Neural cell (in vitro differentiated cells): ENCODE measurements at regions not wholly inside any gene's neighbourhood (a gene's known extent, or its start where the extent isn't known, plus 50 kb on each side); places are given as distances from the start of the nearest gene placed in this dataset.

ENCODE experiments used
- H2AFZ ChIP-seq: fragments of 200-600, 300-800 bp; sonication (generic), shearing (Covaris generic); 2 replicates; pipeline ENCODE4 v1.6.0; 2014; ENCODE audit warnings: low read depth, mild to moderate bottlenecking, antibody characterized with exemption, low read length, moderate library complexity
- H3F3A ChIP-seq: fragments of 200-600 bp; shearing (Covaris generic); 2 replicates; pipeline ENCODE4 v1.6.1; 2016; ENCODE audit warnings: mild to moderate bottlenecking, moderate library complexity, mixed read lengths, antibody characterized with exemption, low read length; ENCODE audit not compliant: insufficient read depth, poor library complexity, severe bottlenecking
- H3K27ac ChIP-seq: fragments of 200-600, 300-800 bp; sonication (generic), shearing (Covaris generic); 2 replicates; pipeline ENCODE4 v1.5.1; 2014; ENCODE audit warnings: mild to moderate bottlenecking, low read length, moderate library complexity
- H3K27me3 ChIP-seq: fragments of 300-800, 200-600 bp; sonication (generic), shearing (Covaris generic); 2 replicates; pipeline ENCODE4 v1.6.0; 2014; ENCODE audit warnings: mild to moderate bottlenecking, low read depth, low read length, moderate library complexity; ENCODE audit not compliant: insufficient read depth
- H3K36me3 ChIP-seq: fragments of 300-800, 200-600 bp; sonication (generic), shearing (Covaris generic); 2 replicates; pipeline ENCODE4 v1.5.1; 2014; ENCODE audit warnings: mild to moderate bottlenecking, antibody characterized with exemption, low read length, moderate library complexity; ENCODE audit not compliant: insufficient read depth
- H3K4me2 ChIP-seq: fragments of 300-800, 200-600 bp; sonication (generic), shearing (Covaris generic); 2 replicates; pipeline ENCODE4 v1.6.0; 2014; ENCODE audit warnings: mild to moderate bottlenecking, low read length
- H3K4me3 ChIP-seq: fragments of 300-800, 200-600 bp; sonication (generic), shearing (Covaris generic); 2 replicates; pipeline ENCODE4 v1.5.1; 2014; ENCODE audit warnings: mild to moderate bottlenecking, low read length, moderate library complexity
- H3K79me2 ChIP-seq: fragments of 200-600 bp; shearing (Covaris generic); replicated peaks from 2 replicates; pipeline ENCODE4 v1.6.0; 2014; ENCODE audit warnings: mild to moderate bottlenecking, low read length, moderate library complexity; ENCODE audit not compliant: insufficient read depth
- H3K9ac ChIP-seq: fragments of 300-800, 200-600 bp; sonication (generic), shearing (Covaris generic); 2 replicates; pipeline ENCODE4 v1.6.1; 2016; ENCODE audit warnings: mild to moderate bottlenecking, low read length, mixed read lengths
- H3K9me2 ChIP-seq: fragments of 200-600 bp; shearing (Covaris generic); 2 replicates; pipeline ENCODE4 v1.6.1; 2016; ENCODE audit warnings: mild to moderate bottlenecking, low read length, mixed read lengths; ENCODE audit not compliant: insufficient read depth
- H3K9me3 ChIP-seq: fragments of 200-600, 300-800 bp; sonication (generic), shearing (Covaris generic); 2 replicates; pipeline ENCODE4 v1.6.1; 2016; ENCODE audit warnings: mild to moderate bottlenecking, mixed run types, low read length, moderate library complexity, mixed read lengths
- H4K20me1 ChIP-seq: fragments of 200-600 bp; shearing (Covaris generic); 2 replicates; pipeline ENCODE4 v1.6.1; 2016; ENCODE audit warnings: mild to moderate bottlenecking, mixed run types; ENCODE audit not compliant: insufficient read depth
- CTCF ChIP-seq: fragments of 450-650 bp; IDR thresholded peaks from 2 replicates; pipeline ENCODE4 v1.5.1; 2014; ENCODE audit warnings: antibody characterized with exemption, mild to moderate bottlenecking, moderate library complexity; ENCODE audit not compliant: poor library complexity, severe bottlenecking
- EP300 ChIP-seq: fragments of 450-650 bp; conservative IDR thresholded peaks from 2 replicates; pipeline ENCODE4 v1.6.1; 2014; ENCODE audit warnings: antibody characterized with exemption, mild to moderate bottlenecking, moderate library complexity; ENCODE audit not compliant: poor library complexity, severe bottlenecking
- EZH2 ChIP-seq: fragments of 200-600, 300-800 bp; shearing (Covaris generic), sonication (generic); IDR thresholded peaks from 2 replicates; pipeline ENCODE4 v1.6.1; 2014; ENCODE audit warnings: antibody characterized with exemption, low read length, borderline replicate concordance, mild to moderate bottlenecking; ENCODE audit not compliant: insufficient read depth, poor library complexity, severe bottlenecking
- MXI1 ChIP-seq: fragments of 450-650 bp; conservative IDR thresholded peaks from 2 replicates; pipeline ENCODE4 v1.6.1; 2014; ENCODE audit warnings: antibody characterized with exemption, mild to moderate bottlenecking; ENCODE audit not compliant: poor library complexity, severe bottlenecking
- POLR2AphosphoS5 ChIP-seq: IDR thresholded peaks from 2 replicates; pipeline ENCODE4 v1.6.1; 2012
- RAD21 ChIP-seq: fragments of 450-650 bp; conservative IDR thresholded peaks from 2 replicates; pipeline ENCODE4 v1.6.1; 2014; ENCODE audit warnings: antibody characterized with exemption, mild to moderate bottlenecking, moderate library complexity
- SMC3 ChIP-seq: fragments of 450-650 bp; conservative IDR thresholded peaks from 2 replicates; pipeline ENCODE4 v1.6.1; 2014; ENCODE audit warnings: antibody characterized with exemption, mild to moderate bottlenecking, moderate library complexity; ENCODE audit not compliant: poor library complexity
- TAF1 ChIP-seq: IDR thresholded peaks from 2 replicates; pipeline ENCODE4 v1.6.1; 2012; ENCODE audit warnings: low read depth
- TF ChIP-seq, protein P1 (sequence below): IDR thresholded peaks from 2 replicates; pipeline ENCODE4 v1.6.1; 2012; ENCODE audit warnings: borderline replicate concordance

DNA sequence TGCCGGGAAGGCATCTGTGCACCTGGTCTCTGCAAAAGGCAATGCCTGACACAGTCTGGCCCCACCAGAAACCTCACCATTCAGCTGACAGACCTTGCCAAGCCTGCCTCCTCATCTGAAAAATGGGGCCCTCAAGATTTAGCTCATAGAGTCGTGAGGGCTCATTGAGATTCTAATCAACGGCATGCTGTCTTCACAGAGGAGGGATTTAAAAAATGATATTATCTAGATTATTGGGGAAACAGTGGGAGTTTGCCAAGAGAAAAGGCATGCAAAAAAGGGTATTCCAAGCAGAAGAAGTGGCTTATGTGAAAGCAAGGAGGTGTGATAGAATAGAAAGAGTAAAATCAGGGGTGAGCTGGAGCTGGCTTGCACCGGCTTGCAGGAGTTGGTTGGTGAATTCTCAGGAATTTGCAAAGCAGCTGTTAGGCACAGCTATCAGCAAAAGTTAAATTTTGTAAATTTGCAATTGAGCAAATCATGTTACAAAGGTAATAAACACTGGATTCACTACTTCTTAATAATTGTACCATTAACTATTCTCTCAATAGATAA lies 91.7 kb upstream of the WNT4 start:
- no peak overlapping the region for H3K4me2 ChIP-seq
- no peak overlapping the region for H3K9ac ChIP-seq
- H3F3A ChIP-seq: no peaks in the 10 kb centered on the region
- H3K36me3 ChIP-seq: no peaks in the 10 kb centered on the region
- H3K4me3 ChIP-seq: no peak overlapping the region
- H3K27me3 ChIP-seq: no peaks in the 10 kb centered on the region
- H4K20me1 ChIP-seq: no peaks in the 10 kb centered on the region
- H3K27ac ChIP-seq: no peak overlapping the region
- H3K79me2 ChIP-seq: no peaks in the 10 kb centered on the region
- TF ChIP-seq TAF1 (no peak), SMC3 (no peak), POLR2AphosphoS5 (no peak), CTCF (no peak), MXI1 (no peak)
- TF ChIP-seq, protein P1, sequence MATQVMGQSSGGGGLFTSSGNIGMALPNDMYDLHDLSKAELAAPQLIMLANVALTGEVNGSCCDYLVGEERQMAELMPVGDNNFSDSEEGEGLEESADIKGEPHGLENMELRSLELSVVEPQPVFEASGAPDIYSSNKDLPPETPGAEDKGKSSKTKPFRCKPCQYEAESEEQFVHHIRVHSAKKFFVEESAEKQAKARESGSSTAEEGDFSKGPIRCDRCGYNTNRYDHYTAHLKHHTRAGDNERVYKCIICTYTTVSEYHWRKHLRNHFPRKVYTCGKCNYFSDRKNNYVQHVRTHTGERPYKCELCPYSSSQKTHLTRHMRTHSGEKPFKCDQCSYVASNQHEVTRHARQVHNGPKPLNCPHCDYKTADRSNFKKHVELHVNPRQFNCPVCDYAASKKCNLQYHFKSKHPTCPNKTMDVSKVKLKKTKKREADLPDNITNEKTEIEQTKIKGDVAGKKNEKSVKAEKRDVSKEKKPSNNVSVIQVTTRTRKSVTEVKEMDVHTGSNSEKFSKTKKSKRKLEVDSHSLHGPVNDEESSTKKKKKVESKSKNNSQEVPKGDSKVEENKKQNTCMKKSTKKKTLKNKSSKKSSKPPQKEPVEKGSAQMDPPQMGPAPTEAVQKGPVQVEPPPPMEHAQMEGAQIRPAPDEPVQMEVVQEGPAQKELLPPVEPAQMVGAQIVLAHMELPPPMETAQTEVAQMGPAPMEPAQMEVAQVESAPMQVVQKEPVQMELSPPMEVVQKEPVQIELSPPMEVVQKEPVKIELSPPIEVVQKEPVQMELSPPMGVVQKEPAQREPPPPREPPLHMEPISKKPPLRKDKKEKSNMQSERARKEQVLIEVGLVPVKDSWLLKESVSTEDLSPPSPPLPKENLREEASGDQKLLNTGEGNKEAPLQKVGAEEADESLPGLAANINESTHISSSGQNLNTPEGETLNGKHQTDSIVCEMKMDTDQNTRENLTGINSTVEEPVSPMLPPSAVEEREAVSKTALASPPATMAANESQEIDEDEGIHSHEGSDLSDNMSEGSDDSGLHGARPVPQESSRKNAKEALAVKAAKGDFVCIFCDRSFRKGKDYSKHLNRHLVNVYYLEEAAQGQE: no peak
- no peaks in the 10 kb centered on the region for H3K9me2 ChIP-seq
- H3K9me3 ChIP-seq: no peaks in the 10 kb centered on the region
- H2AFZ ChIP-seq: no peak overlapping the region

DNA sequence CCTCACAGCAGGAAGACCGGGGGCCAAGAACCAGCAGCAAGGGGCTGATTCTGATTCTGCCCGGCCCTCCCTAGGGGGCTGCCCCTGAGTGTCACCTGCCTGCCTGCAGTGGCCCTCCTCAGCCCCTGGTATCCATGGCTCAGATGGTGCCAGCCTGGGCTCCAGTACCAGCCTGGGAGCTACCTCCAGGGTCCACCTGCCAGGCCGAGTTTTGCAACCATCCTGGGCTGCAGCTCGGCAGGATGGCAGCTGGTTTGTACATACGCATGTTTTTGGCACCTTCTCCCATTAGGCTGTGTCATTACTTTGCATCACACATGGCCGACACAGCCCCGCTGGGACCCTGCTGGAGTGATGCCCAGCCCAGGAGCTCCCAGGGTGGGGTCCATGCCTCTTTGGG lies 93.3 kb upstream of the WNT4 start:
- Histone ChIP-seq H3K36me3 (no peaks in the 10 kb centered on the region), H3K9me2 (no peaks in the 10 kb centered on the region), H3K9ac (no peak overlapping the region), H3K4me3 (no peak overlapping the region), H3K27me3 (no peaks in the 10 kb centered on the region), H3F3A (no peaks in the 10 kb centered on the region), H3K79me2 (no peaks in the 10 kb centered on the region), H3K9me3 (no peaks in the 10 kb centered on the region), H4K20me1 (no peaks in the 10 kb centered on the region), H2AFZ (no peak overlapping the region), H3K4me2 (no peak overlapping the region), H3K27ac (no peak overlapping the region)
- TF ChIP-seq, protein P1: no peak
- no peak for TF ChIP-seq SMC3
- no peak for TF ChIP-seq RAD21
- TF ChIP-seq TAF1: no peak
- TF ChIP-seq POLR2AphosphoS5: no peak
- TF ChIP-seq EZH2: no peak
- TF ChIP-seq EP300: no peak
- no peak for TF ChIP-seq CTCF
- TF ChIP-seq MXI1: no peak
